H1 (cell line): ENCODE measurements at regions not wholly inside any gene's neighbourhood (a gene's known extent, or its start where the extent isn't known, plus 50 kb on each side); places are given as distances from the start of the nearest gene placed in this dataset.

Experiments used
- CTCF ChIA-PET: fragments of 300-600 bp; sonication (Branson Sonifier 250); formaldehyde crosslinking; loops from one replicate; lab custom pipeline; 2021; ENCODE audit not compliant: partially characterized antibody; lab: Charles Lee
- POLR2A ChIA-PET: fragments of 300-600 bp; sonication (Branson Sonifier 250); formaldehyde crosslinking; loops from one replicate; lab custom pipeline; 2021; ENCODE audit warnings: inconsistent platforms; ENCODE audit not compliant: partially characterized antibody; lab: Charles Lee
- DNase-seq, 2 experiments: peaks; one replicate each; pipeline versions ENCODE4 v3.0.0 to v3.0.0-alpha.2; 2010 to 2022; ENCODE audit warnings: low spot score in 2 of 2, low read depth in 1 of 2, mixed read lengths in 1 of 2
- FAIRE-seq: peaks from 2 replicates; lab custom pipeline; 2011; peaks lifted over from hg19 to GRCh38; lab: Jason Lieb, UNC
- H2AFZ ChIP-seq: 2 replicates; pipeline ENCODE4 v1.8.1; 2012; ENCODE audit warnings: low read length, inconsistent platforms
- H2AK5ac ChIP-seq: 2 replicates; pipeline ENCODE4 v1.6.1; 2013; ENCODE audit warnings: low read depth, low read length
- H2BK120ac ChIP-seq: replicated peaks from 2 replicates; pipeline ENCODE3; 2013; ENCODE audit warnings: low read depth, low read length, inconsistent platforms
- H2BK12ac ChIP-seq: 2 replicates; pipeline ENCODE4 v1.6.1; 2013; ENCODE audit warnings: low read depth, low read length
- H2BK15ac ChIP-seq: 2 replicates; pipeline ENCODE4 v1.6.1; 2013; ENCODE audit warnings: low read length
- H2BK20ac ChIP-seq: 2 replicates; pipeline ENCODE4 v1.6.1; 2013; ENCODE audit warnings: low read length
- H2BK5ac ChIP-seq: 2 replicates; pipeline ENCODE4 v1.6.1; 2013; ENCODE audit warnings: low read depth, low read length
- H3K14ac ChIP-seq: 2 replicates; pipeline ENCODE4 v1.6.1; 2013; ENCODE audit warnings: inconsistent platforms; ENCODE audit not compliant: insufficient read length
- H3K18ac ChIP-seq: 2 replicates; pipeline ENCODE4 v1.6.1; 2013; ENCODE audit warnings: low read length; ENCODE audit errors: extremely low read depth
- H3K23ac ChIP-seq: 2 replicates; pipeline ENCODE4 v1.6.1; 2013; ENCODE audit warnings: inconsistent platforms; ENCODE audit not compliant: insufficient read length
- H3K23me2 ChIP-seq: 2 replicates; pipeline ENCODE4 v1.6.1; 2013; ENCODE audit warnings: low read depth, low read length
- H3K27ac ChIP-seq: 2 replicates; pipeline ENCODE4 v1.6.1; 2011; ENCODE audit warnings: low read depth, low read length, inconsistent platforms
- H3K27me3 ChIP-seq, 4 experiments: replicated peaks in 1 of 4; 1 replicate in 1 of 4; 2 replicates in 3 of 4; pipeline versions ENCODE4 v1.6.1 to v1.8.1; 2011 to 2013; ENCODE audit warnings: low read length in 3 of 4, mild to moderate bottlenecking in 3 of 4, inconsistent platforms in 2 of 4, mixed read lengths in 2 of 4, moderate library complexity in 1 of 4; ENCODE audit not compliant: control insufficient read depth in 3 of 4, insufficient read depth in 3 of 4; ENCODE audit errors: extremely low read depth in 1 of 4
- H3K36me3 ChIP-seq, 4 experiments: 2 replicates each; pipeline versions ENCODE4 v1.6.1 to v1.8.1; 2011 to 2013; ENCODE audit warnings: mild to moderate bottlenecking in 4 of 4, low read length in 3 of 4, moderate library complexity in 2 of 4, control low read depth in 1 of 4, inconsistent platforms in 1 of 4; ENCODE audit not compliant: insufficient read depth in 4 of 4, control insufficient read depth in 2 of 4
- H3K4ac ChIP-seq: replicated peaks from 2 replicates; pipeline ENCODE3; 2013; ENCODE audit warnings: low read length, low read depth, mixed read lengths, inconsistent platforms; ENCODE audit not compliant: insufficient read length
- H3K4me1 ChIP-seq, 4 experiments: replicated peaks in 1 of 4; 1 replicate in 1 of 4; 2 replicates in 3 of 4; pipeline versions ENCODE4 v1.6.1 to v1.8.1; 2011 to 2013; ENCODE audit warnings: low read length in 3 of 4, inconsistent platforms in 2 of 4, mixed read lengths in 1 of 4; ENCODE audit not compliant: insufficient read depth in 4 of 4, control insufficient read depth in 3 of 4
- H3K4me2 ChIP-seq, 2 experiments: 2 replicates each; pipeline versions ENCODE4 v1.6.1 to v1.8.1; 2011 to 2013; ENCODE audit warnings: low read depth in 2 of 2, low read length in 2 of 2, control low read depth in 1 of 2, inconsistent platforms in 1 of 2, mild to moderate bottlenecking in 1 of 2; ENCODE audit not compliant: insufficient read depth in 1 of 2
- H3K4me3 ChIP-seq, 4 experiments: fragments of 200-600, 300-600 bp in 1 of 4; sonication (generic), shearing (Covaris generic), sonication (Bioruptor Twin) in 1 of 4; 2 replicates each; pipeline versions ENCODE4 v1.5.1 to v1.8.1; 2011 to 2016; ENCODE audit warnings: low read length in 4 of 4, low read depth in 3 of 4, control low read depth in 2 of 4, inconsistent platforms in 2 of 4, mild to moderate bottlenecking in 2 of 4, mixed read lengths in 1 of 4, moderate library complexity in 1 of 4; ENCODE audit not compliant: insufficient read depth in 2 of 4; ENCODE audit errors: extremely low read depth in 1 of 4
- H3K56ac ChIP-seq: replicated peaks from 2 replicates; pipeline ENCODE3; 2013; ENCODE audit warnings: low read depth, mild to moderate bottlenecking, mixed read lengths, low read length, inconsistent platforms; ENCODE audit not compliant: insufficient read length
- H3K79me1 ChIP-seq: 2 replicates; pipeline ENCODE4 v1.6.1; 2013; ENCODE audit warnings: low read depth, low read length, control low read depth
- H3K79me2 ChIP-seq, 2 experiments: 2 replicates each; pipeline versions ENCODE4 v1.6.1 to v1.8.1; 2012 to 2013; ENCODE audit warnings: low read length in 2 of 2, mild to moderate bottlenecking in 2 of 2, inconsistent platforms in 1 of 2; ENCODE audit not compliant: insufficient read depth in 2 of 2, control insufficient read depth in 1 of 2
- H3K9ac ChIP-seq, 4 experiments: replicated peaks in 1 of 4; 1 replicate in 1 of 4; 2 replicates in 3 of 4; pipeline versions ENCODE4 v1.6.1 to v1.8.1; 2011 to 2013; ENCODE audit warnings: low read depth in 3 of 4, low read length in 3 of 4, control low read depth in 2 of 4, mild to moderate bottlenecking in 2 of 4, moderate library complexity in 2 of 4, inconsistent platforms in 1 of 4; ENCODE audit errors: extremely low read depth in 1 of 4
- H3K9me3 ChIP-seq, 2 experiments: 2 replicates each; pipeline versions ENCODE4 v1.6.1 to v1.8.1; 2012 to 2013; ENCODE audit warnings: mild to moderate bottlenecking in 2 of 2, moderate library complexity in 2 of 2, control low read depth in 1 of 2, inconsistent platforms in 1 of 2, low read depth in 1 of 2, low read length in 1 of 2, mixed read lengths in 1 of 2; ENCODE audit not compliant: insufficient read depth in 2 of 2
- H4K20me1 ChIP-seq, 2 experiments: replicated peaks in 1 of 2; 2 replicates each; pipeline versions ENCODE3 to v1.8.1; 2011 to 2013; ENCODE audit warnings: inconsistent platforms in 2 of 2, low read length in 2 of 2, mild to moderate bottlenecking in 1 of 2; ENCODE audit not compliant: insufficient read depth in 2 of 2, control insufficient read depth in 1 of 2
- H4K5ac ChIP-seq: 2 replicates; pipeline ENCODE4 v1.6.1; 2013; ENCODE audit warnings: low read length, low read depth, mixed read lengths, inconsistent platforms; ENCODE audit not compliant: insufficient read length
- H4K8ac ChIP-seq: 2 replicates; pipeline ENCODE4 v1.8.0; 2013; ENCODE audit warnings: mild to moderate bottlenecking, moderate library complexity, low read length, inconsistent platforms; ENCODE audit not compliant: insufficient read depth; ENCODE audit errors: extremely low read depth
- H4K91ac ChIP-seq: replicated peaks from 2 replicates; pipeline ENCODE3; 2013; ENCODE audit warnings: low read length, mixed read lengths, inconsistent platforms; ENCODE audit not compliant: insufficient read length
- CTBP2 ChIP-seq: IDR thresholded peaks from 2 replicates; pipeline ENCODE4 v1.7.0; 2011; ENCODE audit warnings: borderline replicate concordance, mild to moderate bottlenecking, moderate library complexity, mixed read lengths, low read length; ENCODE audit not compliant: insufficient read depth, insufficient read length
- EP300 ChIP-seq, 2 experiments: IDR thresholded peaks; 1 replicate in 1 of 2; 2 replicates in 1 of 2; pipeline ENCODE4 v1.6.1; 2011 to 2012; ENCODE audit warnings: low read depth in 2 of 2, low read length in 2 of 2, mild to moderate bottlenecking in 2 of 2, borderline replicate concordance in 1 of 2, inconsistent platforms in 1 of 2, moderate library complexity in 1 of 2
- RAD21 ChIP-seq, 2 experiments: IDR thresholded peaks in 1 of 2; conservative IDR thresholded peaks in 1 of 2; 2 replicates each; pipeline ENCODE4 v1.6.1; 2011; ENCODE audit warnings: low read depth in 2 of 2, low read length in 2 of 2, improper control_type of control experiment in 1 of 2, inconsistent platforms in 1 of 2, mild to moderate bottlenecking in 1 of 2, moderate library complexity in 1 of 2
- RFX5 ChIP-seq: IDR thresholded peaks from 2 replicates; pipeline ENCODE4 v1.6.1; 2011; ENCODE audit warnings: low read depth, low read length, improper control_type of control experiment, borderline replicate concordance
- SIRT6 ChIP-seq: IDR thresholded peaks from one replicate; pipeline ENCODE4 v1.7.1; 2012; ENCODE audit warnings: low read length, inconsistent platforms
- SP1 ChIP-seq: IDR thresholded peaks from 2 replicates; pipeline ENCODE4 v1.6.1; 2011; ENCODE audit warnings: low read depth, low read length
- TEAD4 ChIP-seq: IDR thresholded peaks from 2 replicates; pipeline ENCODE4 v1.6.1; 2012; ENCODE audit warnings: low read depth, low read length, inconsistent platforms, mixed read lengths
- WGBS, 2 experiments: shearing (Covaris generic) in 1 of 2; methylation state at CpG; one replicate each; pipeline versions ENCODE4 v1.1.6 to v1.1.7; 2013 to 2015; ENCODE audit warnings: low lambda C conversion rate in 2 of 2, mixed read lengths in 2 of 2, inconsistent platforms in 1 of 2, low coverage in 1 of 2, missing lambda C conversion rate in 1 of 2; ENCODE audit not compliant: insufficient replicate concordance in 2 of 2, insufficient coverage in 1 of 2, insufficient read length in 1 of 2; ENCODE audit errors: extremely low coverage in 1 of 2, missing lambda C conversion rate in 1 of 2; 5-methylcytosine and 5-hydroxymethylcytosine counted together
- TF ChIP-seq, protein P1 (sequence below): IDR thresholded peaks from 2 replicates; pipeline ENCODE4 v1.6.1; 2011; ENCODE audit warnings: low read depth, mild to moderate bottlenecking, low read length; ENCODE audit not compliant: insufficient read depth

DNA sequence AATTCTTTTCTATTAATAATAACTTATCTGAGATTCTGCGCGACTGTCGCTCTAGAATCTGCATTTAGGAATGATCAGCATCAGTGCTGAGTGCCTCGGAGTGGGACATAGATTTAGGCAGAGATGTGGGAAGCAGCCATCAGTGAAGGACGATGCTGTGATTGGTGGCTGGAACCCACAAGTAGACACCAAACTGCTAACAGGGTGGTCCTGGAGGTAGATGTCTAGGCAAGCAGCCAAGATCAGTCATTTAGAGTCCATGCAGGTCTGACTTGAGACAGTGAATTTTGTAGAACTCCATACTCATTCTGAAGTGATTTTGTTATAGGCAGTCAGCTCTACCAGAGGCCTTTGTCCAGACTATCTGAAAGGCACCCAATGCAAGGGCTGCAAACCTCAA lies 51.8 kb upstream of the LYST start:
- Histone ChIP-seq H4K5ac (no peak overlapping the region), H3K23me2 (no peaks in the 10 kb centered on the region), H2AK5ac (no peak overlapping the region; the same call in 1 of the 2 replicates), H2AFZ (no peak overlapping the region), H2BK15ac (no peak overlapping the region), H2BK120ac (no peak overlapping the region), H3K4ac (no peak overlapping the region), H2BK12ac (no peak overlapping the region), H3K14ac (no peak overlapping the region), H3K23ac (no peak overlapping the region), H3K79me1 (no peaks in the 10 kb centered on the region), H3K56ac (no peak overlapping the region), H3K36me3 (no peaks in the 10 kb centered on the region), H3K4me1 (peaks cover 4 to 13% (median 7%) of the 10 kb centered on the region in 4 experiments; a peak in 6 of 7 replicates), H4K91ac (no peak overlapping the region)
- WGBS, 2 experiments: 93% methylated on average over 5 of the region's 5 CpGs; no CpG with 5 or more reads in 1 of the 2 experiments
- FAIRE-seq (no peak), DNase-seq (no peak)
- POLR2A ChIA-PET: no interaction called here
- CTCF ChIA-PET: interaction anchor here (0.6 to 1.1 kb wide), 4 partner anchors 13 to 326 kb away, joined by 3 to 7 read pairs (median 4); no protein-coding TSS in a partner anchor
- no peak for TF ChIP-seq EP300 (IDR thresholded peaks at IDR 0.05; ENCODE audit: borderline replicate concordance in 1 of 2, low read depth in 2 of 2, low read length in 2 of 2)
- TF ChIP-seq RAD21 (IDR thresholded peaks at IDR 0.05 in 1 of 2, conservative IDR thresholded peaks at IDR 0.05 in 1 of 2; ENCODE audit: low read depth in 2 of 2, low read length in 2 of 2): no peak
- no peak for TF ChIP-seq SIRT6
- no peak for TF ChIP-seq RFX5
- no peak for TF ChIP-seq SP1
- no peak for TF ChIP-seq TEAD4
- no peak for TF ChIP-seq CTBP2
- TF ChIP-seq, protein P1, sequence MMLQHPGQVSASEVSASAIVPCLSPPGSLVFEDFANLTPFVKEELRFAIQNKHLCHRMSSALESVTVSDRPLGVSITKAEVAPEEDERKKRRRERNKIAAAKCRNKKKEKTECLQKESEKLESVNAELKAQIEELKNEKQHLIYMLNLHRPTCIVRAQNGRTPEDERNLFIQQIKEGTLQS: no peak
- TF ChIP-seq, all 59 proteins: peak for 0
- no peaks in the 10 kb centered on the region for H4K20me1 ChIP-seq
- no peaks in the 10 kb centered on the region for H3K79me2 ChIP-seq
- no peak overlapping the region for H2BK20ac ChIP-seq
- H3K18ac ChIP-seq: no peak overlapping the region
- no peaks in the 10 kb centered on the region for H3K9me3 ChIP-seq
- H3K4me3 ChIP-seq: no peak overlapping the region
- H4K8ac ChIP-seq: no peak overlapping the region
- H3K27ac ChIP-seq: no peak overlapping the region
- no peak overlapping the region for H3K4me2 ChIP-seq
- H3K9ac ChIP-seq: no peak overlapping the region
- no peak overlapping the region for H2BK5ac ChIP-seq
- peaks cover 2 to 24% (median 17%) of the 10 kb centered on the region in 4 experiments; a peak in 5 of 7 replicates for H3K27me3 ChIP-seq
